ENCODE measurements at regions not wholly inside any gene's neighbourhood (a gene's known extent, or its start where the extent isn't known, plus 50 kb on each side); places are given as distances from the start of the nearest gene placed in this dataset.

- no peaks in the 10 kb centered on the region for H3K4me1 ChIP-seq
- no peaks in the 10 kb centered on the region for H3K9me3 ChIP-seq
- no peak overlapping the region for H3K27ac ChIP-seq
- TF ChIP-seq CTCF (IDR thresholded peaks at IDR 0.05), result no peak
- no peak overlapping the region for H3K4me3 ChIP-seq
- no peaks in the 10 kb centered on the region for H3K36me3 ChIP-seq
- no peak for DNase-seq (ENCODE audit: low spot score)
- H3K27me3 ChIP-seq, result no peaks in the 10 kb centered on the region
These were observed 152.2 kb upstream of the SYNDIG1 start for GRCh38 chr20:24317224-24317623.

GRCh38 chr20:24316731-24317130 lies 152.7 kb upstream of the SYNDIG1 start:
- no peaks in the 10 kb centered on the region for H3K9me3 ChIP-seq
- TF ChIP-seq CTCF (IDR thresholded peaks at IDR 0.05), result no peak
- H3K4me1 ChIP-seq, result no peaks in the 10 kb centered on the region
- H3K27ac ChIP-seq, result no peak overlapping the region
- H3K27me3 ChIP-seq, result no peaks in the 10 kb centered on the region
- no peak for DNase-seq (ENCODE audit: low spot score)
- H3K4me3 ChIP-seq, result no peak overlapping the region
- H3K36me3 ChIP-seq, result no peaks in the 10 kb centered on the region

- no peak for TF ChIP-seq CTCF (IDR thresholded peaks at IDR 0.05)
- no peak overlapping the region for H3K27ac ChIP-seq
- no peaks in the 10 kb centered on the region for H3K27me3 ChIP-seq
- H3K4me3 ChIP-seq, result no peak overlapping the region
- no peaks in the 10 kb centered on the region for H3K4me1 ChIP-seq
- no peak for DNase-seq (ENCODE audit: low spot score)
- H3K9me3 ChIP-seq, result no peaks in the 10 kb centered on the region
- H3K36me3 ChIP-seq, result no peaks in the 10 kb centered on the region
These were observed 155.4 kb upstream of the SYNDIG1 start for GRCh38 chr20:24314053-24314452.

- Histone ChIP-seq H3K4me1 (no peaks in the 10 kb centered on the region), H3K27me3 (no peaks in the 10 kb centered on the region), H3K27ac (no peak overlapping the region), H3K36me3 (no peaks in the 10 kb centered on the region), H3K9me3 (no peaks in the 10 kb centered on the region), H3K4me3 (no peak overlapping the region)
- DNase-seq (ENCODE audit: low spot score), result no peak
- TF ChIP-seq CTCF (IDR thresholded peaks at IDR 0.05), result no peak
These were observed 159.8 kb upstream of the SYNDIG1 start for GRCh38 chr20:24309596-24309995.

GRCh38 chr20:24305371-24305770 lies 164.1 kb upstream of the SYNDIG1 start:
- no peak for DNase-seq (ENCODE audit: low spot score)
- Histone ChIP-seq H3K27ac (no peak overlapping the region), H3K4me3 (no peak overlapping the region), H3K36me3 (no peaks in the 10 kb centered on the region), H3K4me1 (no peaks in the 10 kb centered on the region), H3K9me3 (no peaks in the 10 kb centered on the region), H3K27me3 (no peaks in the 10 kb centered on the region)
- TF ChIP-seq CTCF (IDR thresholded peaks at IDR 0.05), result no peak

GRCh38 chr20:24304291-24304690 lies 165.1 kb upstream of the SYNDIG1 start:
- DNase-seq (ENCODE audit: low spot score), result no peak
- no peaks in the 10 kb centered on the region for H3K9me3 ChIP-seq
- no peaks in the 10 kb centered on the region for H3K4me1 ChIP-seq
- no peaks in the 10 kb centered on the region for H3K27me3 ChIP-seq
- no peak overlapping the region for H3K4me3 ChIP-seq
- no peak overlapping the region for H3K27ac ChIP-seq
- H3K36me3 ChIP-seq, result no peaks in the 10 kb centered on the region
- no peak for TF ChIP-seq CTCF (IDR thresholded peaks at IDR 0.05)
